A673 (cell line): ENCODE measurements at regions not wholly inside any gene's neighbourhood (a gene's known extent, or its start where the extent isn't known, plus 50 kb on each side); places are given as distances from the start of the nearest gene placed in this dataset.

Experiments
- EZH2 ChIP-seq: fragments of 200-600 bp; sonication (generic); IDR thresholded peaks from 2 replicates; pipeline ENCODE4 v1.6.1; 2017; ENCODE audit warnings: borderline replicate concordance, low read depth, mild to moderate bottlenecking, mixed read lengths, antibody characterized with exemption, low read length; ENCODE audit not compliant: poor library complexity, severe bottlenecking
- TF ChIP-seq, protein P1 (sequence below): fragments of 300-800, 200-600 bp; sonication (generic); conservative IDR thresholded peaks from 2 replicates; pipeline ENCODE4 v1.5.1; 2017; ENCODE audit warnings: low read depth, mild to moderate bottlenecking, antibody characterized with exemption, low read length, moderate library complexity, mixed read lengths

DNA sequence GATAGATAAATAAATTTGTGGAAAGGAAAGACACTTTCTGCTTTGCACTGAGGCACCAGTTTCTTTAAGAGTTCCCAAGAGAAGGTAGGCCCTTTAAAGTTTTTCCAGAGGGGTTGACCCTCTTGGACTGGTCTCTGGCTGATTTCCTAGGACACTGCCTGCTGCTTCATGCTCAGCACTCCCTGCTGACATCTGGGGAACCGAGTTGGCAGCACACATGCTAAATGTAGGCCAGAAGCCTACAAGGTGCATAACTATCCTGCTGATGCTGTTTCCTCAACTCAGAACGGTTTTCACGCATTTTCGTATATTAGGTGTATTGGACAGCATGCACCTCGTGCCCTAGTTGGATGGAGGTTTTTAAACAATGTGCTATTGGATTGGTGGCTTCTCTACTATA lies 887.2 kb upstream of the SEL1L start:
- TF ChIP-seq, protein P1, sequence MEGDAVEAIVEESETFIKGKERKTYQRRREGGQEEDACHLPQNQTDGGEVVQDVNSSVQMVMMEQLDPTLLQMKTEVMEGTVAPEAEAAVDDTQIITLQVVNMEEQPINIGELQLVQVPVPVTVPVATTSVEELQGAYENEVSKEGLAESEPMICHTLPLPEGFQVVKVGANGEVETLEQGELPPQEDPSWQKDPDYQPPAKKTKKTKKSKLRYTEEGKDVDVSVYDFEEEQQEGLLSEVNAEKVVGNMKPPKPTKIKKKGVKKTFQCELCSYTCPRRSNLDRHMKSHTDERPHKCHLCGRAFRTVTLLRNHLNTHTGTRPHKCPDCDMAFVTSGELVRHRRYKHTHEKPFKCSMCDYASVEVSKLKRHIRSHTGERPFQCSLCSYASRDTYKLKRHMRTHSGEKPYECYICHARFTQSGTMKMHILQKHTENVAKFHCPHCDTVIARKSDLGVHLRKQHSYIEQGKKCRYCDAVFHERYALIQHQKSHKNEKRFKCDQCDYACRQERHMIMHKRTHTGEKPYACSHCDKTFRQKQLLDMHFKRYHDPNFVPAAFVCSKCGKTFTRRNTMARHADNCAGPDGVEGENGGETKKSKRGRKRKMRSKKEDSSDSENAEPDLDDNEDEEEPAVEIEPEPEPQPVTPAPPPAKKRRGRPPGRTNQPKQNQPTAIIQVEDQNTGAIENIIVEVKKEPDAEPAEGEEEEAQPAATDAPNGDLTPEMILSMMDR, result no peak
- TF ChIP-seq EZH2, result no peak
